RKO (cell line): ENCODE measurements at regions not wholly inside any gene's neighbourhood (a gene's known extent, or its start where the extent isn't known, plus 50 kb on each side); places are given as distances from the start of the nearest gene placed in this dataset.

ENCODE experiments used
- DNase-seq: peaks from one replicate; pipeline ENCODE4 v3.0.0-alpha.2; 2016; ENCODE audit warnings: low spot score

GRCh38 chr3:132904-133303 lies 63.7 kb upstream of the CHL1 start:
- DNase-seq = no peak

- DNase-seq = no peak
These were observed 55.7 kb upstream of the CHL1 start for GRCh38 chr3:140748-141330.
